A549 (cell line): ENCODE measurements at regions not wholly inside any gene's neighbourhood (a gene's known extent, or its start where the extent isn't known, plus 50 kb on each side); places are given as distances from the start of the nearest gene placed in this dataset.

Experiments used
- ATAC-seq, 2 experiments: fragments of 200-7000 bp in 1 of 2; fragments of >200 bp in 1 of 2; cut with Nextera tagmentation in 1 of 2; cut with Tn5 transposase in 1 of 2; 3 replicates each; pipeline versions ENCODE4 v1.8.0 to v1.9.1; 2018 to 2020; ENCODE audit warnings: mild to moderate bottlenecking in 1 of 2, moderate library complexity in 1 of 2
- CTCF ChIA-PET: fragments of 300-600 bp; sonication (Branson Sonifier 250); formaldehyde crosslinking; extraction: SDS; loops from one replicate; lab custom pipeline; 2021; ENCODE audit warnings: antibody characterized with exemption, inconsistent platforms; lab: Yijun Ruan, JAX
- POLR2A ChIA-PET: fragments of 350-600 bp; formaldehyde crosslinking; extraction: SDS; loops from one replicate; lab custom pipeline; 2021; ENCODE audit warnings: antibody characterized with exemption, inconsistent platforms; lab: Yijun Ruan, JAX
- DNase-seq, 2 experiments: peaks; one replicate each; pipeline versions ENCODE4 v3.0.0 to v3.0.0-alpha.2; 2011 to 2016; ENCODE audit warnings: low read depth in 1 of 2, low spot score in 1 of 2
- FAIRE-seq: peaks from 2 replicates; lab custom pipeline; 2011; peaks lifted over from hg19 to GRCh38; lab: Jason Lieb, UNC
- H3K27ac ChIP-seq, 2 experiments: fragments of >200 bp; sonication (Bioruptor Twin); formaldehyde crosslinking; 3 replicates each; pipeline ENCODE4 v1.5.1; 2016 to 2017
- H3K4me1 ChIP-seq: fragments of >200 bp; sonication (Bioruptor Twin); formaldehyde crosslinking; 3 replicates; pipeline ENCODE4 v1.6.1; 2016
- H3K4me2 ChIP-seq: fragments of >200 bp; sonication (Bioruptor Twin); formaldehyde crosslinking; 3 replicates; pipeline ENCODE4 v1.6.1; 2016
- H3K4me3 ChIP-seq: fragments of >200 bp; sonication (Bioruptor Twin); formaldehyde crosslinking; 3 replicates; pipeline ENCODE4 v1.5.1; 2016
- H3K9me3 ChIP-seq: fragments of >200 bp; sonication (Bioruptor Twin); formaldehyde crosslinking; 3 replicates; pipeline ENCODE4 v1.6.1; 2016
- ATOH8 ChIP-seq: fragments of 250-450 bp; sonication (Bioruptor Pico); IDR thresholded peaks from 2 replicates; pipeline ENCODE4 v1.5.0; 2020; ENCODE audit warnings: low read depth, mild to moderate bottlenecking, moderate library complexity
- BHLHE40 ChIP-seq: IDR thresholded peaks from 2 replicates; pipeline ENCODE4 v1.6.1; 2012; ENCODE audit warnings: low read depth, low read length, inconsistent platforms
- CHD2 ChIP-seq: fragments of 150-350 bp; IDR thresholded peaks from 2 replicates; pipeline ENCODE4 v1.6.1; 2014; ENCODE audit warnings: low read length; ENCODE audit not compliant: partially characterized antibody
- CHD4 ChIP-seq: fragments of 200-600 bp; sonication (generic); IDR thresholded peaks from 2 replicates; pipeline ENCODE4 v1.6.1; 2016; ENCODE audit warnings: antibody characterized with exemption, mild to moderate bottlenecking, borderline replicate concordance
- CTCF ChIP-seq: fragments of >200 bp; sonication (Bioruptor Twin); formaldehyde crosslinking; IDR thresholded peaks from 3 replicates; pipeline ENCODE4 v1.5.1; 2016
- EHMT2 ChIP-seq: fragments of 200-600 bp; sonication (generic); IDR thresholded peaks from 2 replicates; pipeline ENCODE4 v1.6.1; 2016; ENCODE audit warnings: antibody characterized with exemption, low read depth, mild to moderate bottlenecking, moderate library complexity
- ELK1 ChIP-seq: fragments of 150-350 bp; IDR thresholded peaks from 2 replicates; pipeline ENCODE4 v1.6.1; 2014; ENCODE audit warnings: low read depth, mild to moderate bottlenecking, low read length
- ESRRA ChIP-seq: fragments of 150-350 bp; IDR thresholded peaks from 2 replicates; pipeline ENCODE4 v1.6.1; 2014; ENCODE audit warnings: mild to moderate bottlenecking, low read length, borderline replicate concordance
- HDAC2 ChIP-seq: fragments of 200-600 bp; sonication (generic); IDR thresholded peaks from 2 replicates; pipeline ENCODE4 v1.6.1; 2016
- HMGXB4 ChIP-seq: fragments of 250-450 bp; sonication (Bioruptor Pico); IDR thresholded peaks from 2 replicates; pipeline ENCODE4 v1.5.0; 2021; ENCODE audit warnings: mild to moderate bottlenecking, moderate library complexity, borderline replicate concordance
- HOXB5 ChIP-seq: fragments of 250-450 bp; sonication (Bioruptor Pico); IDR thresholded peaks from 2 replicates; pipeline ENCODE4 v1.5.0; 2020; ENCODE audit warnings: mild to moderate bottlenecking, moderate library complexity
- JUNB ChIP-seq: fragments of >200 bp; sonication (Bioruptor Twin); formaldehyde crosslinking; IDR thresholded peaks from 2 replicates; pipeline ENCODE4 v1.6.1; 2016
- KDM1A ChIP-seq: fragments of 200-600 bp; sonication (generic); IDR thresholded peaks from 2 replicates; pipeline ENCODE4 v1.6.1; 2016; ENCODE audit warnings: low read depth, mild to moderate bottlenecking
- NR3C1 ChIP-seq: fragments of >200 bp; sonication (Bioruptor Twin); formaldehyde crosslinking; IDR thresholded peaks from 3 replicates; pipeline ENCODE4 v1.6.1; 2017
- PHF8 ChIP-seq: fragments of 200-600 bp; sonication (generic); IDR thresholded peaks from 2 replicates; pipeline ENCODE4 v1.6.1; 2016; ENCODE audit warnings: low read depth, mild to moderate bottlenecking, antibody characterized with exemption, moderate library complexity, borderline replicate concordance
- POLR2A ChIP-seq: IDR thresholded peaks from 2 replicates; pipeline ENCODE4 v1.6.1; 2012; ENCODE audit warnings: mild to moderate bottlenecking, low read length
- POLR2AphosphoS2 ChIP-seq: conservative IDR thresholded peaks from 2 replicates; pipeline ENCODE4 v1.6.1; 2012; ENCODE audit warnings: low read length, improper control_type of control experiment, inconsistent platforms
- RARB ChIP-seq: fragments of 250-450 bp; sonication (Bioruptor Pico); IDR thresholded peaks from 2 replicates; pipeline ENCODE4 v1.8.0; 2021; ENCODE audit warnings: mild to moderate bottlenecking, moderate library complexity
- RNF2 ChIP-seq: fragments of 200-600 bp; sonication (generic); IDR thresholded peaks from 2 replicates; pipeline ENCODE4 v1.6.1; 2016; ENCODE audit warnings: low read depth, mild to moderate bottlenecking, antibody characterized with exemption, moderate library complexity, borderline replicate concordance
- TP53 ChIP-seq: fragments of 250-450 bp; sonication (Bioruptor Pico); IDR thresholded peaks from 2 replicates; pipeline ENCODE4 v1.5.0; 2021; ENCODE audit warnings: mild to moderate bottlenecking, moderate library complexity
- USF2 ChIP-seq: fragments of 450-650 bp; IDR thresholded peaks from 2 replicates; pipeline ENCODE4 v1.6.1; 2014; ENCODE audit warnings: antibody characterized with exemption
- ZFP36 ChIP-seq: fragments of 450-650 bp; IDR thresholded peaks from 2 replicates; pipeline ENCODE4 v1.6.1; 2014; ENCODE audit warnings: borderline replicate concordance; ENCODE audit not compliant: partially characterized antibody
- WGBS: methylation state at CpG from one replicate; pipeline ENCODE4 v1.1.6; 2017; ENCODE audit errors: missing lambda C conversion rate; 5-methylcytosine and 5-hydroxymethylcytosine counted together
- TF ChIP-seq, protein P1 (sequence below): fragments of 200-600 bp; sonication (generic); IDR thresholded peaks from 2 replicates; pipeline ENCODE4 v1.6.1; 2016; ENCODE audit warnings: antibody characterized with exemption, mild to moderate bottlenecking, moderate library complexity

GRCh38 chr11:121773076-121773475 lies 320.3 kb upstream of the SORL1-AS1 start:
- no peak overlapping the region for H3K27ac ChIP-seq
- FAIRE-seq = no peak
- no peak for ATAC-seq
- H3K4me3 ChIP-seq = no peak overlapping the region
- DNase-seq = no peak
- ChIA-PET POLR2A (no interaction called here), CTCF (interaction anchor here (2.0 kb wide), 1 partner anchor 118 kb away, joined by 4 read pairs; no protein-coding TSS in a partner anchor)
- WGBS = 84% methylated on average over 2 of the region's 2 CpGs
- TF ChIP-seq ESRRA (no peak), TP53 (CRISPR knock-in tag) (no peak), USF2 (no peak), CTCF (no peak), NR3C1 (no peak), PHF8 (no peak), KDM1A (no peak)
- H3K9me3 ChIP-seq = no peaks in the 10 kb centered on the region
- no peaks in the 10 kb centered on the region for H3K4me1 ChIP-seq
- H3K4me2 ChIP-seq = no peak overlapping the region

DNA sequence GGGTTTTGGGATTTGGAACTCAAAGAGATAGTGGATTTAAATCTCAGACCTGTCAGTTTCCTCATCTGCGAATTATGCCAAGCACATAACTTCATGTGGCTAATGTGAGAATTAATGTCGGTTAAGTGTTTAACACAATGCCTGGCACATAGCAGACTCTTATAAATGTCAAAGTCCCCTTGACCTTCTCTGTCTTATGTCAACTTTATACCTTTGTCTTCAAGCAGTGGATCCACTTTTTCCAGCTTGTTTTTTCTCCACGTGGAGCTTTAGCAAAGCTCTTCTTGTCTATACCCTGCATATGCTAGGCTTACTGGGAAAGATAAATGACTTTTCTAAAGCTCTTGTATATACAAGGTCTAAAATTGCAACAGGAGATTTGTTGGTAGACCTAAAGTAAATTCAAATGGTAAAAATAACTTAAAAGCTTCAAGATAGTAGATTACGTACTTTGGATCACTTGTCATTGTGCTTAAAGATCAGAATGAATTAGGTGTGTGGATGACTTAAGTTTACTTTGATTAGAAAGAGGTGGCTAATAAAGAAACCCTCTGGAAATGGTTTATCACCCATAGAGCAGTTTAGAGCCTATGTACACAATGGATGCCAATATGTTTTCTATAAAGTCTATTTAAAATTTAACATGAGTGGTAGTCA lies 318.3 kb upstream of the SORL1-AS1 start:
- Histone ChIP-seq H3K4me1 (no peaks in the 10 kb centered on the region), H3K4me3 (no peak overlapping the region), H3K9me3 (no peaks in the 10 kb centered on the region), H3K27ac (no peak overlapping the region), H3K4me2 (no peak overlapping the region)
- DNase-seq = no peak
- no peak for TF ChIP-seq JUNB
- no peak for TF ChIP-seq HMGXB4
- TF ChIP-seq CHD2 = no peak
- no peak for TF ChIP-seq POLR2A
- TF ChIP-seq ATOH8 (CRISPR knock-in tag) = no peak
- TF ChIP-seq RNF2 = no peak
- no peak for TF ChIP-seq EHMT2
- WGBS = 4% methylated on average over 4 of the region's 4 CpGs
- POLR2A ChIA-PET = no interaction called here
- no peak for FAIRE-seq
- no peak for ATAC-seq
- CTCF ChIA-PET = interaction anchor here (1.0 kb wide), 1 partner anchor 13 kb away, joined by 3 read pairs; no protein-coding TSS in a partner anchor

DNA sequence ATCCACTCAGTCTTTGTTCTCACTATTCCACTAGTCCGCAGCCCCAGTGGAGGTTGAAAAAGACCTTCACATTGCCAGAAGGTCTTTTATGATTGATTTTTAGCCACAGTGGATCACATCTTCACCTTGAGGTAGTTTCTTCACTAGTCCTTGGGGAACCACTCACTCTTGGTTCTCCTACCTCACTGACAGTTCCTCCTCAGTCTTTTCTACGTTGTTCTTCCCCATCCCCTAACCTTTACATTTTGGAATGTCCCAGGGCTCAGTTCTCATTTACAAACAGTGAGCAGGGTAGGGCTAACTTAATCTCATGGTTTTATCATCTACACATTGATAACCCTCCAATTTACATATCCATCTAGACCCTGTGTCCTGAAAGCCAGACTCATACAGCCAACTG lies 316.4 kb upstream of the SORL1-AS1 start:
- Histone ChIP-seq H3K4me2 (no peak overlapping the region), H3K4me1 (no peaks in the 10 kb centered on the region), H3K9me3 (no peaks in the 10 kb centered on the region), H3K27ac (no peak overlapping the region), H3K4me3 (no peak overlapping the region)
- CTCF ChIA-PET = no interaction called here
- 31% methylated on average over 2 of the region's 2 CpGs for WGBS
- ATAC-seq (no peak), FAIRE-seq (no peak), DNase-seq (no peak)
- POLR2A ChIA-PET = no interaction called here
- no peak for TF ChIP-seq HDAC2
- TF ChIP-seq, protein P1, sequence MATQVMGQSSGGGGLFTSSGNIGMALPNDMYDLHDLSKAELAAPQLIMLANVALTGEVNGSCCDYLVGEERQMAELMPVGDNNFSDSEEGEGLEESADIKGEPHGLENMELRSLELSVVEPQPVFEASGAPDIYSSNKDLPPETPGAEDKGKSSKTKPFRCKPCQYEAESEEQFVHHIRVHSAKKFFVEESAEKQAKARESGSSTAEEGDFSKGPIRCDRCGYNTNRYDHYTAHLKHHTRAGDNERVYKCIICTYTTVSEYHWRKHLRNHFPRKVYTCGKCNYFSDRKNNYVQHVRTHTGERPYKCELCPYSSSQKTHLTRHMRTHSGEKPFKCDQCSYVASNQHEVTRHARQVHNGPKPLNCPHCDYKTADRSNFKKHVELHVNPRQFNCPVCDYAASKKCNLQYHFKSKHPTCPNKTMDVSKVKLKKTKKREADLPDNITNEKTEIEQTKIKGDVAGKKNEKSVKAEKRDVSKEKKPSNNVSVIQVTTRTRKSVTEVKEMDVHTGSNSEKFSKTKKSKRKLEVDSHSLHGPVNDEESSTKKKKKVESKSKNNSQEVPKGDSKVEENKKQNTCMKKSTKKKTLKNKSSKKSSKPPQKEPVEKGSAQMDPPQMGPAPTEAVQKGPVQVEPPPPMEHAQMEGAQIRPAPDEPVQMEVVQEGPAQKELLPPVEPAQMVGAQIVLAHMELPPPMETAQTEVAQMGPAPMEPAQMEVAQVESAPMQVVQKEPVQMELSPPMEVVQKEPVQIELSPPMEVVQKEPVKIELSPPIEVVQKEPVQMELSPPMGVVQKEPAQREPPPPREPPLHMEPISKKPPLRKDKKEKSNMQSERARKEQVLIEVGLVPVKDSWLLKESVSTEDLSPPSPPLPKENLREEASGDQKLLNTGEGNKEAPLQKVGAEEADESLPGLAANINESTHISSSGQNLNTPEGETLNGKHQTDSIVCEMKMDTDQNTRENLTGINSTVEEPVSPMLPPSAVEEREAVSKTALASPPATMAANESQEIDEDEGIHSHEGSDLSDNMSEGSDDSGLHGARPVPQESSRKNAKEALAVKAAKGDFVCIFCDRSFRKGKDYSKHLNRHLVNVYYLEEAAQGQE = no peak
- no peak for TF ChIP-seq HOXB5 (CRISPR knock-in tag)
- no peak for TF ChIP-seq CHD2
- no peak for TF ChIP-seq ZFP36
- TF ChIP-seq BHLHE40 = no peak
- no peak for TF ChIP-seq RARB (CRISPR knock-in tag)
- TF ChIP-seq ELK1 = no peak
- TF ChIP-seq KDM1A = no peak
- no peak for TF ChIP-seq CHD4
- no peak for TF ChIP-seq POLR2AphosphoS2
- TF ChIP-seq EHMT2 = no peak
